ENCODE measurements at regions not wholly inside any gene's neighbourhood (a gene's known extent, or its start where the extent isn't known, plus 50 kb on each side); places are given as distances from the start of the nearest gene placed in this dataset.
A peak's percentile ranks its signal among the peaks of the same experiment; 100 is the strongest.

DNA sequence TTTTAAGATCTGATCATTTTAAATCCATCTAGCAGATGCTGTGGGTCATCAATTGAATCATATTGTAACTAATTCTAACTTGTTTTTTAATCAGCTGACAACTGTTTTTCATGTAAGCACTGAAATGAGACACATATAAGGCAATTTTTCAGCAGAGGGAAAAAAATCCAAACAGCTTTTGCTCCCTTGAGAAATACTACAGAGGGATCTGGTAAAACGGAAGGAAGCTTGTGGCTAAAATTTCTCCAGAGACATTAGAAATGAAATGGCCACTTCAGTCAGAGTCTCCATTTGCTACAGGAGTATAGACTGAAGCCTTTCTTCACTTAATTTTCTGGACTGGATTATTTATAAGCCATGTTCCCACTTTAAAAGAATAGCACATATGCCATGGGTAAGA, 385.9 kb downstream of the MAN2A1 start:
- TF ChIP-seq CTCF (IDR thresholded peaks at IDR 0.05; ENCODE audit: low read depth, low read length, missing control alignments), result no peak
- DNase-seq, result no peak
- in situ Hi-C loops (cut with HindIII; ENCODE audit: low pct_ligation_motif_present, low sequenced_read_pairs), result no loop called here

DNA sequence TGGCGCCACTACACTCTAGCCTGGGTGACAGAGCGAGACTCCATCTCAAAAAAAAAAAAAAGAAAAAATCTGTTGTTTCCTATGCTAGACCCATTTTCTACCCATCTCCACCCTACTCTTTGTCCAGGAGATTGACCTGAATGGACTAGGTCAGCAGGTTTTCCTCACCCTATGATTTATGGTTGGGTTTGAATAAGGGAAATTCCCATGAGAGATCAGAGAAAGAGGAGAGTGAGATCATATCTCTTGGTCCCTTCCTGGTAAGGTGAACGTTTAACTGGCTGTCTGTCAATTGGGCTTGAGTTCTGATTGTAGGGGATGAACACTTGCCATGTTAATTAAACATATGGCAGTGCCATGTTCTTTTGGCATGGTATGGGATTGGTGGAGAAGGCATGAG, 387.4 kb downstream of the MAN2A1 start:
- Histone ChIP-seq H3K27me3 (replicated peaks) (no peaks in the 10 kb centered on the region), H3K4me3 (ENCODE audit: low read depth, low read length) (no peak overlapping the region), H3K36me3 (replicated peaks) (no peaks in the 10 kb centered on the region), H3K27ac (no peak overlapping the region)
- DNase-seq, result no peak
- TF ChIP-seq CTCF (IDR thresholded peaks at IDR 0.05; ENCODE audit: low read depth, low read length, missing control alignments), result no peak
- in situ Hi-C loops (cut with HindIII; ENCODE audit: low pct_ligation_motif_present, low sequenced_read_pairs), result no loop called here

More for the DNA sequence above, 385.9 kb downstream of the MAN2A1 start:
- Histone ChIP-seq H3K4me3 (ENCODE audit: low read depth, low read length) (no peak overlapping the region), H3K27me3 (replicated peaks) (no peaks in the 10 kb centered on the region), H3K36me3 (replicated peaks) (no peaks in the 10 kb centered on the region), H3K27ac (no peak overlapping the region)

DNA sequence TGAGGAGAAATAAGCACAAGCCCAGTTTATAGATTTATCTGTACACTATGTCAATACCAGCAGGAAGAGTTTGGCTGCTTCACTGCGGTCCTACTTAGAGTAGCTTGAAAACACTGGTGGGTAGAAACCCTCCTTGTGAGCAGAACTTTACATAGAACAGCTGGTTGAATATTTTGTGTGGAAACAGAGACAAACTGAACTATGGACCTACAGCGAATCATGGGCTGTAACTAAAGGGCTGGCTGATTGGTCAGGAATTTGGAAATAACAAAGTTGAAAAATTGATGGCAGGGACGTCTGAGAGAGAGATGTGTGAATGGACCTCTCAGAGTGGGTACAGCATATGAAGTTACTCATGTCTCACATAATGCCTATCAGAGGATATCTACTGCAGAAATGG, 392.5 kb downstream of the MAN2A1 start:
- Histone ChIP-seq H3K27me3 (replicated peaks) (no peaks in the 10 kb centered on the region), H3K4me3 (ENCODE audit: low read depth, low read length) (no peak overlapping the region), H3K36me3 (replicated peaks) (no peaks in the 10 kb centered on the region), H3K27ac (no peak overlapping the region)
- TF ChIP-seq CTCF (IDR thresholded peaks at IDR 0.05; ENCODE audit: low read depth, low read length, missing control alignments), result no peak
- in situ Hi-C loops (cut with HindIII; ENCODE audit: low pct_ligation_motif_present, low sequenced_read_pairs), result no loop called here
- DNase-seq, result no peak

GRCh38 chr5:110082863-110083262, 393.1 kb downstream of the MAN2A1 start:
- no peaks in the 10 kb centered on the region for H3K27me3 ChIP-seq (replicated peaks)
- TF ChIP-seq CTCF (IDR thresholded peaks at IDR 0.05; ENCODE audit: low read depth, low read length, missing control alignments), result no peak
- DNase-seq, result no peak
- H3K27ac ChIP-seq, result no peak overlapping the region
- H3K36me3 ChIP-seq (replicated peaks), result no peaks in the 10 kb centered on the region
- in situ Hi-C loops (cut with HindIII; ENCODE audit: low pct_ligation_motif_present, low sequenced_read_pairs), result no loop called here
- no peak overlapping the region for H3K4me3 ChIP-seq (ENCODE audit: low read depth, low read length)

- TF ChIP-seq CTCF (IDR thresholded peaks at IDR 0.05; ENCODE audit: low read depth, low read length, missing control alignments), result no peak
- DNase-seq, result no peak
- in situ Hi-C loops (cut with HindIII; ENCODE audit: low pct_ligation_motif_present, low sequenced_read_pairs), result no loop called here
These were observed 396.1 kb downstream of the MAN2A1 start for GRCh38 chr5:110085826-110086225.

GRCh38 chr5:110086658-110087388, 397.1 kb downstream of the MAN2A1 start:
- Histone ChIP-seq H3K27me3 (replicated peaks) (no peaks in the 10 kb centered on the region), H3K4me3 (ENCODE audit: low read depth, low read length) (no peak overlapping the region), H3K36me3 (replicated peaks) (no peaks in the 10 kb centered on the region), H3K27ac (no peak overlapping the region)
- DNase-seq, result peak; percentile 76
- TF ChIP-seq CTCF (IDR thresholded peaks at IDR 0.05; ENCODE audit: low read depth, low read length, missing control alignments), result no peak
- in situ Hi-C loops (cut with HindIII; ENCODE audit: low pct_ligation_motif_present, low sequenced_read_pairs), result no loop called here

More at GRCh38 chr5:110085826-110086225, 396.1 kb downstream of the MAN2A1 start:
- H3K36me3 ChIP-seq (replicated peaks), result no peaks in the 10 kb centered on the region
- no peaks in the 10 kb centered on the region for H3K27me3 ChIP-seq (replicated peaks)
- no peak overlapping the region for H3K27ac ChIP-seq
- no peak overlapping the region for H3K4me3 ChIP-seq (ENCODE audit: low read depth, low read length)

Data from brain microvascular endothelial cell (primary cell).